GM12878 (cell line): ENCODE measurements at regions not wholly inside any gene's neighbourhood (a gene's known extent, or its start where the extent isn't known, plus 50 kb on each side); places are given as distances from the start of the nearest gene placed in this dataset.
A peak's percentile ranks its signal among the peaks of the same experiment; 100 is the strongest.

Experiments used
- ATF7 ChIP-seq: fragments of 450-650 bp; IDR thresholded peaks from 2 replicates; pipeline ENCODE4 v1.6.1; 2016; ENCODE audit warnings: low read depth, mild to moderate bottlenecking
- CHD4 ChIP-seq: fragments of 200-600 bp; sonication (generic); IDR thresholded peaks from 2 replicates; pipeline ENCODE4 v1.6.1; 2016; ENCODE audit warnings: mild to moderate bottlenecking
- CREM ChIP-seq: IDR thresholded peaks from 2 replicates; pipeline ENCODE4 v1.6.1; 2014; ENCODE audit warnings: antibody characterized with exemption, low read depth
- EED ChIP-seq: sonication (generic); IDR thresholded peaks from 2 replicates; pipeline ENCODE4 v1.6.1; 2016; ENCODE audit warnings: antibody characterized with exemption, low read depth
- IRF5 ChIP-seq: fragments of 450-650 bp; IDR thresholded peaks from 2 replicates; pipeline ENCODE4 v1.6.1; 2017; ENCODE audit warnings: borderline replicate concordance
- KDM1A ChIP-seq: fragments of 200-600 bp; sonication (generic); IDR thresholded peaks from 2 replicates; pipeline ENCODE4 v1.6.1; 2016; ENCODE audit warnings: borderline replicate concordance
- KLF5 ChIP-seq: fragments of 450-650 bp; IDR thresholded peaks from 2 replicates; pipeline ENCODE4 v1.6.1; 2014; ENCODE audit warnings: mild to moderate bottlenecking; ENCODE audit not compliant: partially characterized antibody
- RELA ChIP-seq: fragments of 450-650 bp; IDR thresholded peaks from 2 replicates; pipeline ENCODE4 v1.8.0; 2014; ENCODE audit warnings: borderline replicate concordance; ENCODE audit not compliant: partially characterized antibody
- SMAD1 ChIP-seq: fragments of 450-650 bp; IDR thresholded peaks from 2 replicates; pipeline ENCODE4 v1.6.1; 2018; ENCODE audit warnings: mild to moderate bottlenecking, low read depth; ENCODE audit not compliant: partially characterized antibody
- ZBTB40 ChIP-seq: fragments of 450-650 bp; IDR thresholded peaks from 2 replicates; pipeline ENCODE4 v1.6.1; 2016; ENCODE audit warnings: mild to moderate bottlenecking, moderate library complexity, borderline replicate concordance
- ZNF217 ChIP-seq: fragments of 450-650 bp; IDR thresholded peaks from 2 replicates; pipeline ENCODE4 v1.6.1; 2017; ENCODE audit warnings: antibody characterized with exemption, mild to moderate bottlenecking
- ZNF274 ChIP-seq: IDR thresholded peaks from one replicate; pipeline ENCODE4 v1.8.0; 2011; ENCODE audit not compliant: insufficient read length, insufficient read depth
- TF ChIP-seq, protein P1 (sequence below): fragments of 450-650 bp; IDR thresholded peaks from 2 replicates; pipeline ENCODE4 v1.6.1; 2016; ENCODE audit warnings: mild to moderate bottlenecking
- TF ChIP-seq, protein P2 (sequence below): fragments of 450-650 bp; IDR thresholded peaks from 2 replicates; pipeline ENCODE4 v1.6.1; 2014; ENCODE audit warnings: mild to moderate bottlenecking
- TF ChIP-seq, protein P3 (sequence below): fragments of 450-650 bp; IDR thresholded peaks from 2 replicates; pipeline ENCODE4 v1.6.1; 2018; ENCODE audit warnings: borderline replicate concordance, mild to moderate bottlenecking; ENCODE audit not compliant: partially characterized antibody
- TF ChIP-seq, protein P4 (sequence below): fragments of 450-650 bp; IDR thresholded peaks from 2 replicates; pipeline ENCODE4 v1.6.1; 2017; ENCODE audit warnings: mild to moderate bottlenecking, moderate library complexity

- TF ChIP-seq IRF5, result no peak
- TF ChIP-seq, protein P1, sequence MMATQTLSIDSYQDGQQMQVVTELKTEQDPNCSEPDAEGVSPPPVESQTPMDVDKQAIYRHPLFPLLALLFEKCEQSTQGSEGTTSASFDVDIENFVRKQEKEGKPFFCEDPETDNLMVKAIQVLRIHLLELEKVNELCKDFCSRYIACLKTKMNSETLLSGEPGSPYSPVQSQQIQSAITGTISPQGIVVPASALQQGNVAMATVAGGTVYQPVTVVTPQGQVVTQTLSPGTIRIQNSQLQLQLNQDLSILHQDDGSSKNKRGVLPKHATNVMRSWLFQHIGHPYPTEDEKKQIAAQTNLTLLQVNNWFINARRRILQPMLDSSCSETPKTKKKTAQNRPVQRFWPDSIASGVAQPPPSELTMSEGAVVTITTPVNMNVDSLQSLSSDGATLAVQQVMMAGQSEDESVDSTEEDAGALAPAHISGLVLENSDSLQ, result no peak
- no peak for TF ChIP-seq KLF5
- TF ChIP-seq EED, result peak; percentile 86
- no peak for TF ChIP-seq CHD4
- TF ChIP-seq ZNF274, result no peak
- no peak for TF ChIP-seq KDM1A
- TF ChIP-seq, protein P2, sequence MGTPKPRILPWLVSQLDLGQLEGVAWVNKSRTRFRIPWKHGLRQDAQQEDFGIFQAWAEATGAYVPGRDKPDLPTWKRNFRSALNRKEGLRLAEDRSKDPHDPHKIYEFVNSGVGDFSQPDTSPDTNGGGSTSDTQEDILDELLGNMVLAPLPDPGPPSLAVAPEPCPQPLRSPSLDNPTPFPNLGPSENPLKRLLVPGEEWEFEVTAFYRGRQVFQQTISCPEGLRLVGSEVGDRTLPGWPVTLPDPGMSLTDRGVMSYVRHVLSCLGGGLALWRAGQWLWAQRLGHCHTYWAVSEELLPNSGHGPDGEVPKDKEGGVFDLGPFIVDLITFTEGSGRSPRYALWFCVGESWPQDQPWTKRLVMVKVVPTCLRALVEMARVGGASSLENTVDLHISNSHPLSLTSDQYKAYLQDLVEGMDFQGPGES, result no peak
- TF ChIP-seq, protein P3, sequence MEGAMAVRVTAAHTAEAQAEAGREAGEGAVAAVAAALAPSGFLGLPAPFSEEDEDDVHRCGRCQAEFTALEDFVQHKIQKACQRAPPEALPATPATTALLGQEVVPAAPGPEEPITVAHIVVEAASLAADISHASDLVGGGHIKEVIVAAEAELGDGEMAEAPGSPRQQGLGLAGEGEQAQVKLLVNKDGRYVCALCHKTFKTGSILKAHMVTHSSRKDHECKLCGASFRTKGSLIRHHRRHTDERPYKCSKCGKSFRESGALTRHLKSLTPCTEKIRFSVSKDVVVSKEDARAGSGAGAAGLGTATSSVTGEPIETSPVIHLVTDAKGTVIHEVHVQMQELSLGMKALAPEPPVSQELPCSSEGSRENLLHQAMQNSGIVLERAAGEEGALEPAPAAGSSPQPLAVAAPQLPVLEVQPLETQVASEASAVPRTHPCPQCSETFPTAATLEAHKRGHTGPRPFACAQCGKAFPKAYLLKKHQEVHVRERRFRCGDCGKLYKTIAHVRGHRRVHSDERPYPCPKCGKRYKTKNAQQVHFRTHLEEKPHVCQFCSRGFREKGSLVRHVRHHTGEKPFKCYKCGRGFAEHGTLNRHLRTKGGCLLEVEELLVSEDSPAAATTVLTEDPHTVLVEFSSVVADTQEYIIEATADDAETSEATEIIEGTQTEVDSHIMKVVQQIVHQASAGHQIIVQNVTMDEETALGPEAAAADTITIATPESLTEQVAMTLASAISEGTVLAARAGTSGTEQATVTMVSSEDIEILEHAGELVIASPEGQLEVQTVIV, result no peak
- no peak for TF ChIP-seq ZNF217
- no peak for TF ChIP-seq SMAD1
- peak; percentile 95 for TF ChIP-seq ATF7
- TF ChIP-seq ZBTB40, result no peak
- TF ChIP-seq, protein P4, sequence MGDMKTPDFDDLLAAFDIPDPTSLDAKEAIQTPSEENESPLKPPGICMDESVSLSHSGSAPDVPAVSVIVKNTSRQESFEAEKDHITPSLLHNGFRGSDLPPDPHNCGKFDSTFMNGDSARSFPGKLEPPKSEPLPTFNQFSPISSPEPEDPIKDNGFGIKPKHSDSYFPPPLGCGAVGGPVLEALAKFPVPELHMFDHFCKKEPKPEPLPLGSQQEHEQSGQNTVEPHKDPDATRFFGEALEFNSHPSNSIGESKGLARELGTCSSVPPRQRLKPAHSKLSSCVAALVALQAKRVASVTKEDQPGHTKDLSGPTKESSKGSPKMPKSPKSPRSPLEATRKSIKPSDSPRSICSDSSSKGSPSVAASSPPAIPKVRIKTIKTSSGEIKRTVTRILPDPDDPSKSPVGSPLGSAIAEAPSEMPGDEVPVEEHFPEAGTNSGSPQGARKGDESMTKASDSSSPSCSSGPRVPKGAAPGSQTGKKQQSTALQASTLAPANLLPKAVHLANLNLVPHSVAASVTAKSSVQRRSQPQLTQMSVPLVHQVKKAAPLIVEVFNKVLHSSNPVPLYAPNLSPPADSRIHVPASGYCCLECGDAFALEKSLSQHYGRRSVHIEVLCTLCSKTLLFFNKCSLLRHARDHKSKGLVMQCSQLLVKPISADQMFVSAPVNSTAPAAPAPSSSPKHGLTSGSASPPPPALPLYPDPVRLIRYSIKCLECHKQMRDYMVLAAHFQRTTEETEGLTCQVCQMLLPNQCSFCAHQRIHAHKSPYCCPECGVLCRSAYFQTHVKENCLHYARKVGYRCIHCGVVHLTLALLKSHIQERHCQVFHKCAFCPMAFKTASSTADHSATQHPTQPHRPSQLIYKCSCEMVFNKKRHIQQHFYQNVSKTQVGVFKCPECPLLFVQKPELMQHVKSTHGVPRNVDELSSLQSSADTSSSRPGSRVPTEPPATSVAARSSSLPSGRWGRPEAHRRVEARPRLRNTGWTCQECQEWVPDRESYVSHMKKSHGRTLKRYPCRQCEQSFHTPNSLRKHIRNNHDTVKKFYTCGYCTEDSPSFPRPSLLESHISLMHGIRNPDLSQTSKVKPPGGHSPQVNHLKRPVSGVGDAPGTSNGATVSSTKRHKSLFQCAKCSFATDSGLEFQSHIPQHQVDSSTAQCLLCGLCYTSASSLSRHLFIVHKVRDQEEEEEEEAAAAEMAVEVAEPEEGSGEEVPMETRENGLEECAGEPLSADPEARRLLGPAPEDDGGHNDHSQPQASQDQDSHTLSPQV, result no peak
- TF ChIP-seq CREM, result peak; percentile 82; the same call in 1 of the 2 replicates
- TF ChIP-seq RELA, result no peak
Measured at GRCh38 chr1:215001419-215002021, 81.0 kb upstream of the KCNK2 start (continued).
